Esophagus (tissue), 2 donors: ENCODE measurements at regions not wholly inside any gene's neighbourhood (a gene's known extent, or its start where the extent isn't known, plus 50 kb on each side); places are given as distances from the start of the nearest gene placed in this dataset.

ENCODE experiments used
- H3K27ac ChIP-seq, 2 donors: one replicate each; pipeline ENCODE4 v1.5.1; 2013; ENCODE audit warnings: low read depth in 2 of 2, mild to moderate bottlenecking in 2 of 2, inconsistent platforms in 1 of 2, low read length in 1 of 2, moderate library complexity in 1 of 2
- H3K27me3 ChIP-seq, 2 donors: one replicate each; pipeline ENCODE4 v1.6.1; 2013; ENCODE audit warnings: low read length in 2 of 2, control low read depth in 1 of 2, mild to moderate bottlenecking in 1 of 2; ENCODE audit not compliant: insufficient read depth in 2 of 2, control insufficient read depth in 1 of 2
- H3K36me3 ChIP-seq, 2 donors: one replicate each; pipeline ENCODE4 v1.6.1; 2013; ENCODE audit warnings: low read length in 1 of 2; ENCODE audit not compliant: control insufficient read depth in 2 of 2, insufficient read depth in 2 of 2
- H3K4me1 ChIP-seq, 2 donors: one replicate each; pipeline ENCODE4 v1.6.1; 2013; ENCODE audit warnings: low read length in 1 of 2; ENCODE audit not compliant: control insufficient read depth in 2 of 2, insufficient read depth in 2 of 2
- H3K4me3 ChIP-seq, 2 donors: one replicate each; pipeline ENCODE4 v1.5.1; 2013; ENCODE audit warnings: low read length in 2 of 2, mild to moderate bottlenecking in 2 of 2, low read depth in 1 of 2, moderate library complexity in 1 of 2
- H3K9me3 ChIP-seq, 2 donors: one replicate each; pipeline ENCODE4 v1.6.1; 2013; ENCODE audit warnings: mild to moderate bottlenecking in 2 of 2, low read depth in 1 of 2, low read length in 1 of 2, moderate library complexity in 1 of 2; ENCODE audit not compliant: control insufficient read depth in 2 of 2, insufficient read depth in 1 of 2
- WGBS, 2 donors: extraction: QIAGEN DNeasy Blood & Tissue Kit; methylation state at CpG; one replicate each; pipeline ENCODE4 v1.1.7; 2013; 5-methylcytosine and 5-hydroxymethylcytosine counted together
- donor health status: healthy with polysubstance abuse.
- donor health status: Bipolar disorder and iron deficiency.

- H3K36me3 ChIP-seq, result no peaks in the 10 kb centered on the region
- H3K27ac ChIP-seq, result no peak overlapping the region
- H3K4me3 ChIP-seq, result no peak overlapping the region
- H3K9me3 ChIP-seq, result no peaks in the 10 kb centered on the region
- whole genome bisulfite sequencing, 2 donors, result 60 to 69% methylated on average over 1 of the region's 1 CpG
- H3K27me3 ChIP-seq, result no peaks in the 10 kb centered on the region
- no peaks in the 10 kb centered on the region for H3K4me1 ChIP-seq
These were observed 240.2 kb upstream of the ZNF717 start for GRCh38 chr3:76025561-76025960.

- Histone ChIP-seq H3K27me3 (no peaks in the 10 kb centered on the region), H3K4me3 (no peak overlapping the region), H3K9me3 (no peaks in the 10 kb centered on the region), H3K27ac (no peak overlapping the region), H3K4me1 (no peaks in the 10 kb centered on the region), H3K36me3 (no peaks in the 10 kb centered on the region)
These were observed 241.0 kb upstream of the ZNF717 start for GRCh38 chr3:76026379-76026778.

GRCh38 chr3:76028774-76029173 is 243.4 kb upstream of the ZNF717 start:
- Histone ChIP-seq H3K9me3 (no peaks in the 10 kb centered on the region), H3K36me3 (no peaks in the 10 kb centered on the region), H3K27ac (no peak overlapping the region), H3K27me3 (no peaks in the 10 kb centered on the region), H3K4me1 (no peaks in the 10 kb centered on the region), H3K4me3 (no peak overlapping the region)

- H3K4me1 ChIP-seq, result no peaks in the 10 kb centered on the region
- whole genome bisulfite sequencing, 2 donors, result 71 to 78% methylated on average over 4 of the region's 4 CpGs
- no peaks in the 10 kb centered on the region for H3K36me3 ChIP-seq
- H3K27ac ChIP-seq, result no peak overlapping the region
- no peaks in the 10 kb centered on the region for H3K9me3 ChIP-seq
- no peaks in the 10 kb centered on the region for H3K27me3 ChIP-seq
- H3K4me3 ChIP-seq, result no peak overlapping the region
These were observed 249.3 kb upstream of the ZNF717 start for GRCh38 chr3:76034649-76035048.

- no peaks in the 10 kb centered on the region for H3K9me3 ChIP-seq
- H3K36me3 ChIP-seq, result no peaks in the 10 kb centered on the region
- 71 to 96% methylated on average over 2 of the region's 2 CpGs for WGBS, 2 donors
- no peak overlapping the region for H3K27ac ChIP-seq
- no peak overlapping the region for H3K4me3 ChIP-seq
- no peaks in the 10 kb centered on the region for H3K4me1 ChIP-seq
- no peaks in the 10 kb centered on the region for H3K27me3 ChIP-seq
These were observed 249.8 kb upstream of the ZNF717 start for GRCh38 chr3:76035117-76035516.

GRCh38 chr3:76038949-76039348 is 253.6 kb upstream of the ZNF717 start:
- 66 to 69% methylated on average over 2 of the region's 2 CpGs for WGBS, 2 donors

GRCh38 chr3:76039431-76039830 is 254.1 kb upstream of the ZNF717 start:
- Histone ChIP-seq H3K36me3 (no peaks in the 10 kb centered on the region), H3K4me3 (no peak overlapping the region), H3K27ac (no peak overlapping the region), H3K4me1 (no peaks in the 10 kb centered on the region), H3K9me3 (no peaks in the 10 kb centered on the region), H3K27me3 (no peaks in the 10 kb centered on the region)

More at GRCh38 chr3:76038949-76039348, 253.6 kb upstream of the ZNF717 start:
- Histone ChIP-seq H3K27ac (no peak overlapping the region), H3K4me3 (no peak overlapping the region), H3K36me3 (no peaks in the 10 kb centered on the region), H3K27me3 (no peaks in the 10 kb centered on the region), H3K4me1 (no peaks in the 10 kb centered on the region), H3K9me3 (no peaks in the 10 kb centered on the region)

GRCh38 chr3:76040946-76041345 is 255.6 kb upstream of the ZNF717 start:
- Histone ChIP-seq H3K4me3 (no peak overlapping the region), H3K27me3 (no peaks in the 10 kb centered on the region), H3K4me1 (no peaks in the 10 kb centered on the region), H3K9me3 (no peaks in the 10 kb centered on the region), H3K36me3 (no peaks in the 10 kb centered on the region), H3K27ac (no peak overlapping the region)
- 64 to 72% methylated on average over 1 of the region's 1 CpG for WGBS, 2 donors

- Histone ChIP-seq H3K9me3 (no peaks in the 10 kb centered on the region), H3K36me3 (no peaks in the 10 kb centered on the region), H3K27me3 (no peaks in the 10 kb centered on the region), H3K4me3 (no peak overlapping the region), H3K4me1 (no peaks in the 10 kb centered on the region), H3K27ac (no peak overlapping the region)
- WGBS, 2 donors, result 63 to 72% methylated on average over 2 of the region's 2 CpGs
These were observed 258.4 kb upstream of the ZNF717 start for GRCh38 chr3:76043746-76044145.

GRCh38 chr3:76044601-76045600 is 259.6 kb upstream of the ZNF717 start:
- Histone ChIP-seq H3K27me3 (no peaks in the 10 kb centered on the region), H3K4me3 (no peak overlapping the region), H3K4me1 (no peaks in the 10 kb centered on the region), H3K36me3 (no peaks in the 10 kb centered on the region), H3K27ac (no peak overlapping the region), H3K9me3 (no peaks in the 10 kb centered on the region)
- WGBS, 2 donors, result 36 to 46% methylated on average over 3 of the region's 3 CpGs
